NCI-H524 (cell line): ENCODE measurements at regions not wholly inside any gene's neighbourhood (a gene's known extent, or its start where the extent isn't known, plus 50 kb on each side); places are given as distances from the start of the nearest gene placed in this dataset.

Experiments
- DNase-seq, 2 experiments: peaks; one replicate each; lab custom pipeline; 2025; lab: John Stamatoyannopoulos, UW

DNA sequence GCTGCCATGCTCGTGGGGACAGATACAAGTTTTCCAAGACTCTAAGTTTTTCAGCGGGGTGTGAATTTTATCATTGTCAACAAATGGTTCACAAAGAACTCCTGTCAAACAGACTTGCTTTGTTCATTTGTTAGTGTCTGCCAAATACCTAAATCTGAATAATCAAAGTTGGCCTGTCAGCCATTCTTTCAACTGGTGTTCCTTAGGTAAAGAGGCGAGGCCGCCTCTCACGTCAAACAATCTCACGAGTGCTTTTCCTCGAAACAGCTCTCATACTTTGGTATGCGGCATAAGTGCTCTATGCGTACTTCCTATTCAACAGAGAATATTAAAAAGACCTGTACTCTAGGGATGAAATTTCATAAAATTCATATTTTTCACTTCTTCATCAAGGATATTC lies 51.4 kb upstream of the KANK4 start:
- DNase-seq: no peak

- DNase-seq: no peak
Observed at GRCh38 chr1:62371375-62371774, 52.1 kb upstream of the KANK4 start.

DNA sequence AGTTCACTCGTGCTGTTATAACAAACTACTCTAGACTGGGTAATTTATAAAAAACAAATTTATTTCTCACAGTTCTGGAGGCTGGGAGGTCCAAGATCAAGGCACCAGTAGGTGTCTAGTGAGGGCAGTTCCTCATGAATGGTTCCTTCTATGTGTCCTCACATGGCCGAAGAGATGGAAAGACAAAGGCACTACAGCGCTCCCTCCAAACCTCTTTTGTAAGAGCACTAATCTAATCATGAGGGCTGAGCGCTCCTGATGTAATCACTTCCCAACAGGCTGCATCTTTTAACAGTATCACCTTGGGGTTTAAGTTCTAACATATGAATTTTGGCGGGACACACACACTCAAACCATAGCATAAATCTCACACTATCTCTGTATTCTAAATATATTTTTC lies 54.0 kb upstream of the KANK4 start:
- no peak for DNase-seq

DNA sequence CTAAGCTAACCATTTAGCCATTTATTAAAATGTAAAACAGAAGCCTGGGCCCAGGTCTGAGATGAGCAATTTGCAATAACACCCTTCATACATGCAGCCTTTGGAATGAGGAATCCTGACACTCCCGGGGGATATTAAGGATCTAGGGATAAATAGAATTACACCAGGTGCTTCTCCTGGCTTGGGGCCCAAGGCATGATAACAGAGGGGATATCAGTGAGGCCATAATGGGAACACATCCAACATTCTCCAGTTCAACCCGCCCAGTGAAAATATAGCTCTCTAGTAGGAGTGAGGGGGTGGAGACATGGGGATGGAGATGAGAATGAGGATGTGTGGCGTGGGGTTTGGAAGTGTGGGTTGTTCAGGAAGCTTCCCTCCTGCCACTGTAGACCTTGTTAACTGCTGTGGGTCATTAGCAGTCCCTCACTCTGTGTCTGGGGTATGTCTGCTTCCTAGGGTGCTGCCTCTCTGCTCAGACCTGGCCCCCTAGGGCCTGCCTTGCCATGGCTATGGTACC lies 57.9 kb upstream of the KANK4 start:
- no peak for DNase-seq

DNA sequence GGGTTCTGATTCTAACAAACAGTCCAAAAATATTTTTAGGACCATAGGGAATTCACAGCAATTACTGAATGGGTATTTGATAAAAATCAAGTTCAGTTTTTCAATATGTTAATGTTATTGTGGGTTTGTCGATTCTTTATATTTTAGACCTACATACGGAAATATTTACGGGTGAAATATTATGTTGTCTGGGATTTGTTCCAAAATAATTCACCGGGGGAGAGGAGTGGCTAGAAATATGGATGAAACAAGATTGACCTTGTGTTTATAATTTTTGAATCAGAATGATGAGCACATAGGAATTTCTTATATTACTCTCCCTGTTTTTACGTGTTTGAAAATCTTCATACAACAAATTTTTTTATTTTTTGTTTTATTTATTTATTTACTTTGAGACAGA lies 56.7 kb upstream of the USP1 start:
- no peak for DNase-seq

GRCh38 chr1:62381831-62382657 lies 54.8 kb upstream of the USP1 start:
- no peak for DNase-seq

DNA sequence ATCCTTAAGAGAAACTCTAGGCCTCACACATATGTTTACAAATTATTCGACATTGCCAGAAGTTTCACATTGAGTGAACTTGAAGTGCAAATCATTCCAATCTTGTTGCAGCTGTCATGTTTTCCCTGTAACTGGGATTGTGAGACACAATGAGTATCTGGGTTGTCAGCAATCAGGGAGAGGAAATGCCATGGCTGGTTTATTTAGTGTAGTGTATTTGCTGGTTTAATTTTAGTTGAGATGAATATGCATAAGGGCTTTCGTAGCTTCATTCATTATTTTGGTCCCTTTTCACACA lies 54.2 kb upstream of the USP1 start:
- DNase-seq: no peak

DNA sequence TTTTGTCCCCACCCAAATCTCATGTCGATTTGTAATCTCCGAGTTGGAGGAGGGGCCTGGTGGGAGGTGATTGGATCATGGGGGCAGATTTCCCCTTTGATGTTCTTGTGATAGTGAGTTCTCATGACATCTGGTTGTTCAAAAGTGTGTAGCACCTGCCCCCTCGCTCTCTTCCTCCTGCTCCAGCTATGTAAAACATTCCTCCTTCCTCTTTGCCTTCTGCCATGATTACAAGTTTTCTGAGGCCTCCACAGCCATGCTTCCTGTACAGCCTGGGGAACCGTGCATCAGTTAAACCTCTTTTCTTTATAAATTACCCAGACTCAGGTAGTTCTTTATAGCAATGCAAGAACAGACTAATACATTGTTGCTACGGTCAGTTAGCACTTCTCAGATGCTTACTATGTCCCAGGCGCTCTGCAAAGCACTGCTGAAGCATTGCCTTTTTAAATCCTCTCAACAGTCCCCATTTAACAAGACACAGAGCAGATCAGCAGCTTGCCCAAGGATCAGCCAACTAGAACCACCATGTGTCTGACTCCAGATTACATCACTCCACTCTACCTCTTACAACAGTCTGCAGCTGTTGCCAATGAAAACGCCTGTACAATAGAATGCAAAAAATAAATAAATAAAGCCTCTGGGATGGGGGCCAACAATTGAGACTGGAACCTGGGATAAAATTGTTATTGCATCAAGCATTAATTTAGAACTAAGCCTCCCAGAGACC lies 52.4 kb upstream of the USP1 start:
- DNase-seq: peak; percentile 84 to 97

DNA sequence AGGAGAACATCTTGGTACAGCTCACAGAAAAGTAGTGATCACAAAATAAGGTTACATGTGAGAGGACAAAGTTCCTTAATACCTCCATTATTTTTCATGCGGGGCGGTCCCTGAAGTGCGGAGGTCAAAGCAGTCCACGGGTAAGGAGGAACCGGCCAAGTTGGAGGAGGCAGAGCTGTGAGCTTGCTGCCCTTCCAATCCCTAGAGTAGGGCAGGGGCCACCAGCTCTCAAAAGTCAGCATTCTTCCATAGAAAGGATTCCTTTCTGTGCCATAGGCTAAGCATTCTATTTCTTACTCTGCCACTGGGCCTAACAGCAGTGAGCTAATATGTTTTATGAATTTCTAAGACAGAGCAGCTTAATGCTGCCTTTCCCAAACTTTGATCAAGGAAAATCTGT lies 50.9 kb upstream of the USP1 start:
- DNase-seq: no peak

DNA sequence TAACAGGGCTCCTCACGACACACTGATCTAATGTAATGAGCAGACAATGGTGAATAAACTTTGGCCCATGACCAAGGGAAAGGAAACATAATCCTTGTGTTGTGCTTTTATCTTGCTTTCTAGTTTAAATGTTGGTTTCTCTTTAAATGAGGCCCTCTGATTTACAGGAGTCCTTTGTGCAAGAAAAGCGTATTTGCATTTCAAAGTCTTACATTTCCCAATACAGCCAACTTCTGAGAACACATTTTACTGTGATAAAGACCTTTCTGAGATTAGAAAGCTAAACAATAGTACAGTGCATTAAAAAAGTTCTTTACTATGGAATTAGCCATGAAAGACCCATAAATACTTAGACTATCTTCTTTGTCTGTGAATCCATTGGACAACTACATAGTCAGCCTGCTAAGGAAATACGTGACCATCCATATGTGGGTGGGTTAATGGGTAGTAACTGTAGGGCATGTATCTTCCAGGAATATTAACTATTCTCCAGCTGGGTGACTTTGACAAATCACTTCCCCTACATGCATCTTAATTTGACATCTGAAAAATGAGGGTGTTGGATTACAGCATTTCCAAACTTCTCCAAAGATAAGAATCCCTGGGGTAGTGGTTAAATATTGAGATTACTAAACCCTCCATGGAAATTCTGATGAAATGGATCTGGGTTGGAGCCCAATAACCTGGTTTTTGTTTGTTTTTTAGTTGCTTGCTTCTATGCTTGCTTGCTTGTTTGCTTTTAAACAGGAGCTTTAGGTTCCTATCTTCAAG lies 50.3 kb upstream of the USP1 start:
- no peak for DNase-seq
